Endothelial cell of umbilical vein (primary cell): ENCODE measurements at regions not wholly inside any gene's neighbourhood (a gene's known extent, or its start where the extent isn't known, plus 50 kb on each side); places are given as distances from the start of the nearest gene placed in this dataset.

Experiments
- BruUV-seq: library from RNA; stranded (reverse); fragments of 400-500 nt; replicated peaks from 2 replicates; lab custom pipeline; 2021; lab: Mats Ljungman, UMichigan
- CTCF ChIA-PET: fragments of 300-600, 350-600 bp; sonication (Branson Sonifier 250); formaldehyde crosslinking; loops from one replicate; lab custom pipeline; 2021; ENCODE audit warnings: antibody characterized with exemption, inconsistent platforms; lab: Charles Lee
- POLR2A ChIA-PET: fragments of 300-600, 350-600 bp; sonication (Branson Sonifier 250); formaldehyde crosslinking; loops from one replicate; lab custom pipeline; 2021; ENCODE audit warnings: antibody characterized with exemption, inconsistent platforms; lab: Charles Lee
- DNase-seq: peaks from one replicate; pipeline ENCODE4 v3.0.0-alpha.2; 2011; ENCODE audit warnings: low read depth, low spot score
- FAIRE-seq: peaks from 2 replicates; lab custom pipeline; 2011; peaks lifted over from hg19 to GRCh38; lab: Jason Lieb, UNC
- H2AFZ ChIP-seq: 2 replicates; pipeline ENCODE4 v1.6.0; 2012; ENCODE audit warnings: low read depth, low read length, control low read depth, inconsistent platforms
- H3K27ac ChIP-seq: 2 replicates; pipeline ENCODE4 v1.5.1; 2011; ENCODE audit warnings: low read depth, mild to moderate bottlenecking, control low read depth, low read length, moderate library complexity; ENCODE audit not compliant: insufficient read depth
- H3K27me3 ChIP-seq, 2 experiments: 2 replicates each; pipeline versions ENCODE4 v1.6.0 to v1.6.1; 2011; ENCODE audit warnings: low read length in 2 of 2, mixed read lengths in 1 of 2; ENCODE audit not compliant: control insufficient read depth in 2 of 2, insufficient read depth in 2 of 2
- H3K36me3 ChIP-seq, 2 experiments: 2 replicates in 1 of 2; 3 replicates in 1 of 2; pipeline ENCODE4 v1.5.1; 2011; ENCODE audit warnings: low read length in 2 of 2, mild to moderate bottlenecking in 1 of 2, moderate library complexity in 1 of 2; ENCODE audit not compliant: control insufficient read depth in 2 of 2, insufficient read depth in 2 of 2; ENCODE audit errors: extremely low read depth in 1 of 2
- H3K4me1 ChIP-seq: 3 replicates; pipeline ENCODE4 v1.5.1; 2011; ENCODE audit warnings: mild to moderate bottlenecking, low read length; ENCODE audit not compliant: control insufficient read depth, insufficient read depth; ENCODE audit errors: extremely low read depth
- H3K4me2 ChIP-seq: 2 replicates; pipeline ENCODE4 v1.6.1; 2011; ENCODE audit warnings: low read length, control low read depth, mixed read lengths; ENCODE audit not compliant: insufficient read depth
- H3K4me3 ChIP-seq, 3 experiments: fragments of 200-600 bp in 1 of 3; sonication (generic), shearing (Covaris generic) in 1 of 3; replicated peaks in 1 of 3; 2 replicates each; pipeline ENCODE4 v1.5.1; 2011 to 2016; ENCODE audit warnings: control low read depth in 3 of 3, low read length in 3 of 3, mild to moderate bottlenecking in 2 of 3, inconsistent platforms in 1 of 3, low read depth in 1 of 3, moderate library complexity in 1 of 3; ENCODE audit not compliant: insufficient read depth in 1 of 3
- H3K79me2 ChIP-seq: 2 replicates; pipeline ENCODE4 v1.6.0; 2012; ENCODE audit warnings: low read length, inconsistent platforms; ENCODE audit not compliant: control insufficient read depth, insufficient read depth
- H3K9ac ChIP-seq: replicated peaks from 2 replicates; pipeline ENCODE3; 2011; ENCODE audit warnings: low read length, control low read depth; ENCODE audit not compliant: insufficient read depth; ENCODE audit errors: extremely low read depth
- H3K9me1 ChIP-seq: replicated peaks from 3 replicates; pipeline ENCODE4 v1.6.0; 2011; ENCODE audit warnings: mild to moderate bottlenecking, low read length; ENCODE audit not compliant: control insufficient read depth, insufficient read depth; ENCODE audit errors: extremely low read depth
- H3K9me3 ChIP-seq: replicated peaks from 2 replicates; pipeline ENCODE4 v1.5.1; 2012; ENCODE audit warnings: low read length, inconsistent platforms; ENCODE audit not compliant: control insufficient read depth, insufficient read depth
- H4K20me1 ChIP-seq: replicated peaks from 2 replicates; pipeline ENCODE3; 2011; ENCODE audit warnings: mild to moderate bottlenecking, low read length; ENCODE audit not compliant: control insufficient read depth, insufficient read depth; ENCODE audit errors: extremely low read depth
- CTCF ChIP-seq, 2 donors: IDR thresholded peaks; 1 replicate in 1 of 2; 2 replicates in 1 of 2; pipeline ENCODE4 v1.5.1; 2011; ENCODE audit warnings: low read length in 2 of 2, mild to moderate bottlenecking in 2 of 2, moderate library complexity in 2 of 2, control low read depth in 1 of 2, inconsistent platforms in 1 of 2, low read depth in 1 of 2; ENCODE audit not compliant: insufficient read depth in 1 of 2; ENCODE audit errors: extremely low read depth in 1 of 2
- EZH2 ChIP-seq: IDR thresholded peaks from 2 replicates; pipeline ENCODE4 v1.6.1; 2012; ENCODE audit warnings: borderline replicate concordance, low read depth, mild to moderate bottlenecking, moderate library complexity, low read length, inconsistent platforms; ENCODE audit not compliant: severe bottlenecking
- FOS ChIP-seq: IDR thresholded peaks from 2 replicates; pipeline ENCODE4 v1.6.1; 2011; ENCODE audit warnings: mild to moderate bottlenecking, low read length, moderate library complexity, borderline replicate concordance; ENCODE audit not compliant: insufficient read depth
- GATA2 ChIP-seq: IDR thresholded peaks from 2 replicates; pipeline ENCODE4 v1.7.0; 2011; ENCODE audit warnings: low read depth, mild to moderate bottlenecking, moderate library complexity, mixed read lengths, low read length; ENCODE audit not compliant: insufficient read length, insufficient read depth
- JUN ChIP-seq: IDR thresholded peaks from 2 replicates; pipeline ENCODE4 v1.6.1; 2011; ENCODE audit warnings: borderline replicate concordance, low read depth; ENCODE audit not compliant: insufficient read length, insufficient read depth
- MAX ChIP-seq: IDR thresholded peaks from 2 replicates; pipeline ENCODE4 v1.6.1; 2011; ENCODE audit not compliant: insufficient read depth, insufficient read length
- MYC ChIP-seq: IDR thresholded peaks from one replicate; pipeline ENCODE4 v1.6.1; 2011; ENCODE audit warnings: mild to moderate bottlenecking, low read depth, low read length
- POLR2A ChIP-seq: IDR thresholded peaks from 2 replicates; pipeline ENCODE4 v1.6.1; 2012; ENCODE audit warnings: low read depth, mild to moderate bottlenecking, control low read depth, low read length
- POLR2AphosphoS5 ChIP-seq: IDR thresholded peaks from 2 replicates; pipeline ENCODE4 v1.6.1; 2012; ENCODE audit warnings: low read depth, mild to moderate bottlenecking, control low read depth, low read length, moderate library complexity; ENCODE audit not compliant: insufficient read depth
- dilution Hi-C: fragments of 300-500 bp; cut with MboI; formaldehyde crosslinking; loops from one replicate; pipeline ENCODE4 v1.15.0; 2019; ENCODE audit warnings: low sequenced_read_pairs; ENCODE audit not compliant: extremely low pct_ligation_motif_present
- intact Hi-C: fragments of 100-400 bp; cut with micrococcal nuclease; formaldehyde crosslinking; loops from one replicate; pipeline ENCODE4 v1.10.0; 2022

- intact Hi-C loops (no loop called here), dilution Hi-C loops (no loop called here)
- H3K79me2 ChIP-seq: no peaks in the 10 kb centered on the region
- no peak overlapping the region for H3K4me3 ChIP-seq
- BruUV-seq: no TSS peak
- no peaks in the 10 kb centered on the region for H3K9me1 ChIP-seq
- CTCF ChIA-PET: no interaction called here
- TF ChIP-seq GATA2 (no peak), EZH2 (no peak), MAX (no peak), FOS (no peak), JUN (no peak), POLR2A (no peak), MYC (no peak), POLR2AphosphoS5 (no peak), CTCF (IDR thresholded peaks at IDR 0.05; ENCODE audit: extremely low read depth in 1 of 2, insufficient read depth in 1 of 2, low read depth in 1 of 2, low read length in 2 of 2) (no peak)
- POLR2A ChIA-PET: no interaction called here
- H2AFZ ChIP-seq: no peak overlapping the region
- H3K9me3 ChIP-seq: no peaks in the 10 kb centered on the region
- DNase-seq: no peak
- H4K20me1 ChIP-seq: no peaks in the 10 kb centered on the region
- H3K36me3 ChIP-seq: no peaks in the 10 kb centered on the region
- no peak overlapping the region for H3K27ac ChIP-seq
- H3K4me1 ChIP-seq: no peaks in the 10 kb centered on the region
- H3K27me3 ChIP-seq: no peaks in the 10 kb centered on the region
- no peak overlapping the region for H3K9ac ChIP-seq
- H3K4me2 ChIP-seq: no peak overlapping the region
- FAIRE-seq: no peak
These were observed 164.6 kb upstream of the ZMIZ1 start for GRCh38 chr10:78904196-78904595.
